HepG2 (cell line): ENCODE measurements at regions not wholly inside any gene's neighbourhood (a gene's known extent, or its start where the extent isn't known, plus 50 kb on each side); places are given as distances from the start of the nearest gene placed in this dataset.

ENCODE experiments used
- ATAC-seq: fragments of 200-7000 bp; cut with Tn5 transposase; 3 replicates; pipeline ENCODE4 v1.9.1; 2020; ENCODE audit warnings: mild to moderate bottlenecking, moderate library complexity
- BruUV-seq: library from RNA; stranded (reverse); fragments of 400-500 nt; replicated peaks from 2 replicates; lab custom pipeline; 2021; lab: Mats Ljungman, UMichigan
- CTCF ChIA-PET: fragments of 300-600 bp; formaldehyde crosslinking; extraction: SDS; loops from one replicate; lab custom pipeline; 2021; ENCODE audit warnings: low total read pairs, inconsistent platforms, low intra/inter-chr PET ratio; lab: Yijun Ruan, JAX
- POLR2A ChIA-PET: fragments of 350-600 bp; sonication (Branson Sonifier 250); formaldehyde crosslinking; loops from one replicate; lab custom pipeline; 2020; ENCODE audit warnings: antibody characterized with exemption, inconsistent platforms; lab: Yijun Ruan, JAX
- DNase-seq: peaks from one replicate; pipeline ENCODE4 v3.0.0-alpha.2; 2015; ENCODE audit warnings: low spot score
- FAIRE-seq: peaks from 3 replicates; lab custom pipeline; 2011; peaks lifted over from hg19 to GRCh38; lab: Jason Lieb, UNC
- H2AFZ ChIP-seq: one replicate; pipeline ENCODE4 v1.6.1; 2011; ENCODE audit warnings: low read length, inconsistent platforms
- H3K27ac ChIP-seq: fragments of 300-600 bp; 3 replicates; pipeline ENCODE4 v1.8.0; 2011; ENCODE audit warnings: mixed run types, mild to moderate bottlenecking, mixed read lengths, low read length, inconsistent platforms; ENCODE audit not compliant: insufficient read depth; ENCODE audit errors: extremely low read length
- H3K27me3 ChIP-seq, 2 experiments: fragments of 200-600 bp in 1 of 2; 2 replicates in 1 of 2; 3 replicates in 1 of 2; pipeline versions ENCODE4 v1.6.0 to v1.8.0; 2011; ENCODE audit warnings: low read length in 2 of 2, mild to moderate bottlenecking in 2 of 2, moderate library complexity in 2 of 2, inconsistent platforms in 1 of 2; ENCODE audit not compliant: insufficient read depth in 2 of 2, control insufficient read depth in 1 of 2
- H3K36me3 ChIP-seq, 2 experiments: fragments of 200-600 bp in 1 of 2; replicated peaks in 1 of 2; 2 replicates in 1 of 2; 3 replicates in 1 of 2; pipeline versions ENCODE4 v1.5.1 to v1.8.0; 2011; ENCODE audit warnings: low read length in 2 of 2, inconsistent platforms in 1 of 2; ENCODE audit not compliant: insufficient read depth in 2 of 2, control insufficient read depth in 1 of 2
- H3K4me1 ChIP-seq: 2 replicates; pipeline ENCODE4 v1.5.1; 2012; ENCODE audit warnings: low read length, inconsistent platforms; ENCODE audit not compliant: insufficient read depth
- H3K4me2 ChIP-seq: 2 replicates; pipeline ENCODE4 v1.6.0; 2011; ENCODE audit warnings: low read depth, low read length, inconsistent platforms
- H3K4me3 ChIP-seq, 3 experiments: fragments of 200-600 bp in 1 of 3; sonication (generic), shearing (Covaris generic) in 1 of 3; replicated peaks in 1 of 3; 2 replicates each; pipeline ENCODE4 v1.5.1; 2011 to 2016; ENCODE audit warnings: low read length in 3 of 3, inconsistent platforms in 2 of 3, low read depth in 2 of 3, mild to moderate bottlenecking in 2 of 3, control low read depth in 1 of 3, mixed read lengths in 1 of 3; ENCODE audit not compliant: insufficient read depth in 1 of 3
- H3K79me2 ChIP-seq: one replicate; pipeline ENCODE4 v1.6.1; 2011; ENCODE audit warnings: low read length, inconsistent platforms; ENCODE audit not compliant: insufficient read depth
- H3K9ac ChIP-seq: 2 replicates; pipeline ENCODE4 v1.6.0; 2011; ENCODE audit warnings: mild to moderate bottlenecking, low read depth, low read length, inconsistent platforms; ENCODE audit not compliant: insufficient read depth
- H3K9me3 ChIP-seq: 2 replicates; pipeline ENCODE4 v1.5.1; 2012; ENCODE audit warnings: mild to moderate bottlenecking, low read length
- H4K20me1 ChIP-seq: 2 replicates; pipeline ENCODE4 v1.6.0; 2011; ENCODE audit warnings: inconsistent platforms, mild to moderate bottlenecking, low read length, moderate library complexity; ENCODE audit not compliant: insufficient read depth
- ATM ChIP-seq: fragments of 450-650 bp; IDR thresholded peaks from 2 replicates; pipeline ENCODE4 v1.7.1; 2017; ENCODE audit warnings: mild to moderate bottlenecking, borderline replicate concordance
- CEBPB ChIP-seq: IDR thresholded peaks from 2 replicates; pipeline ENCODE4 v1.6.1; 2011; ENCODE audit warnings: low read depth, low read length, improper control_type of control experiment, borderline replicate concordance
- DNMT3B ChIP-seq: conservative IDR thresholded peaks from 2 replicates; pipeline ENCODE4 v1.6.1; 2016; ENCODE audit warnings: missing biosample characterization, control low read depth
- ETV6 ChIP-seq: sonication (generic); formaldehyde crosslinking; conservative IDR thresholded peaks from 2 replicates; pipeline ENCODE4 v1.4.0; 2020; ENCODE audit warnings: missing genetic modification reagents
- HNRNPK ChIP-seq: fragments of 200-400 bp; formaldehyde crosslinking; IDR thresholded peaks from 2 replicates; pipeline ENCODE4 v1.6.1; 2018; ENCODE audit warnings: low read length, low read depth, moderate library complexity, mild to moderate bottlenecking; ENCODE audit not compliant: poor library complexity, severe bottlenecking
- JDP2 ChIP-seq: sonication (generic); formaldehyde crosslinking; IDR thresholded peaks from 2 replicates; pipeline ENCODE4 v1.8.1; 2022; ENCODE audit warnings: missing genetic modification reagents, borderline replicate concordance
- KDM3A ChIP-seq: IDR thresholded peaks from 2 replicates; pipeline ENCODE4 v1.6.1; 2018; ENCODE audit warnings: low read depth, missing compliant biosample characterization
- MBNL3 ChIP-seq: fragments of 250-450 bp; sonication (Bioruptor Pico); conservative IDR thresholded peaks from 2 replicates; pipeline ENCODE4 v1.8.0; 2022; ENCODE audit warnings: mild to moderate bottlenecking, inconsistent platforms
- MIXL1 ChIP-seq: IDR thresholded peaks from 2 replicates; pipeline ENCODE4 v1.6.1; 2016
- MYC ChIP-seq: sonication (generic); formaldehyde crosslinking; IDR thresholded peaks from 2 replicates; pipeline ENCODE4 v1.9.0; 2021; ENCODE audit warnings: missing genetic modification reagents, borderline replicate concordance
- POGZ ChIP-seq: sonication (generic); formaldehyde crosslinking; IDR thresholded peaks from 2 replicates; pipeline ENCODE4 v1.4.0; 2020; ENCODE audit warnings: mild to moderate bottlenecking, missing genetic modification reagents
- PTBP1 ChIP-seq: fragments of 200-400 bp; formaldehyde crosslinking; IDR thresholded peaks from 2 replicates; pipeline ENCODE4 v1.6.1; 2018; ENCODE audit warnings: low read length, low read depth; ENCODE audit not compliant: poor library complexity, severe bottlenecking
- SRSF4 ChIP-seq: fragments of 200-400 bp; formaldehyde crosslinking; IDR thresholded peaks from one replicate; pipeline ENCODE4 v1.6.1; 2018; ENCODE audit warnings: mild to moderate bottlenecking, low read depth, low read length, moderate library complexity; ENCODE audit not compliant: poor library complexity, severe bottlenecking
- ZNF367 ChIP-seq: sonication (generic); formaldehyde crosslinking; IDR thresholded peaks from 2 replicates; pipeline ENCODE4 v1.4.0; 2020; ENCODE audit warnings: missing genetic modification reagents, borderline replicate concordance
- ZNF552 ChIP-seq: sonication (generic); formaldehyde crosslinking; IDR thresholded peaks from 2 replicates; pipeline ENCODE4 v1.9.0; 2022; ENCODE audit warnings: missing genetic modification reagents, mild to moderate bottlenecking, borderline replicate concordance
- ZNF788 ChIP-seq: sonication (generic); formaldehyde crosslinking; IDR thresholded peaks from 2 replicates; pipeline ENCODE4 v1.5.0; 2020; ENCODE audit warnings: mild to moderate bottlenecking, missing genetic modification reagents, borderline replicate concordance
- WGBS: methylation state at CpG from one replicate; pipeline ENCODE4 v1.1.6; 2017; ENCODE audit warnings: low lambda C conversion rate; 5-methylcytosine and 5-hydroxymethylcytosine counted together
- in situ Hi-C: cut with HindIII; loops from 2 replicates; pipeline ENCODE4 v1.10.0; 2017; ENCODE audit warnings: low pct_unique_long_range_greater_than_20kb; ENCODE audit not compliant: extremely low pct_ligation_motif_present
- intact Hi-C: fragments of 100-400 bp; cut with micrococcal nuclease; formaldehyde crosslinking; loops from one replicate; pipeline ENCODE4 v1.10.0; 2022; ENCODE audit not compliant: unreplicated experiment
- TF ChIP-seq, protein P1 (sequence below): sonication (generic); formaldehyde crosslinking; IDR thresholded peaks from 2 replicates; pipeline ENCODE4 v1.5.0; 2020; ENCODE audit warnings: missing genetic modification reagents
- TF ChIP-seq, protein P2 (sequence below): sonication (generic); formaldehyde crosslinking; IDR thresholded peaks from 2 replicates; pipeline ENCODE4 v1.9.0; 2022; ENCODE audit warnings: low read depth, missing genetic modification reagents
- TF ChIP-seq, protein P3 (sequence below): IDR thresholded peaks from 2 replicates; pipeline ENCODE4 v1.6.1; 2016; ENCODE audit warnings: low read depth, missing genetic modification reagents, missing compliant biosample characterization

DNA sequence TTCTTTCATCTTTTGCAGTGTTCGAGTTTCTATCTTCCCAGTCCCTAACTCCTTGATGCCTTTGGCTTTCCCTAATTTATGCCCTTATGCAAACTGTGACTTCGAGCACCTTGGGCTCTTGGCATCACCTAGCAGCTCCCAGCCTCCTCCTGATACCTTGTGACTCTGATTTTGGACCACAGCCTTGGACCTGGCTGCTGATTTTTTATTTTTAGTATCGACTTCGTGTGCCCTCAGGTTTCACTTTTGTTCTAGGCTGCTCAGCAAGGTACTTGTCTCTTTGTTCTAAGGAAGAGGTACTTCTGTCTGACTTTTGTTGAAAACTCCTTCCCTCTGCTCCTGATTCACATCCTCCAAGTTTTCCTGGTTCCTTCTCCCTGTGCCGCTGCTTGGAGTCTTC lies 69.6 kb upstream of the KCNK1 start:
- Histone ChIP-seq H3K27me3 (no peaks in the 10 kb centered on the region), H3K9me3 (no peaks in the 10 kb centered on the region), H3K4me3 (no peak overlapping the region), H3K4me2 (no peak overlapping the region), H3K9ac (no peak overlapping the region), H3K4me1 (no peaks in the 10 kb centered on the region), H3K79me2 (no peaks in the 10 kb centered on the region), H3K27ac (no peak overlapping the region), H4K20me1 (no peaks in the 10 kb centered on the region), H3K36me3 (no peaks in the 10 kb centered on the region), H2AFZ (no peak overlapping the region)
- in situ Hi-C loops, result no loop called here
- ChIA-PET CTCF (no interaction called here), POLR2A (no interaction called here)
- ATAC-seq (no peak), FAIRE-seq (no peak), DNase-seq (no peak)
- intact Hi-C loops, result no loop called here
- no TSS peak for BruUV-seq
- 8% methylated on average over 5 of the region's 5 CpGs for WGBS
- no peak for TF ChIP-seq PTBP1
- TF ChIP-seq CEBPB, result no peak
- TF ChIP-seq, protein P1, sequence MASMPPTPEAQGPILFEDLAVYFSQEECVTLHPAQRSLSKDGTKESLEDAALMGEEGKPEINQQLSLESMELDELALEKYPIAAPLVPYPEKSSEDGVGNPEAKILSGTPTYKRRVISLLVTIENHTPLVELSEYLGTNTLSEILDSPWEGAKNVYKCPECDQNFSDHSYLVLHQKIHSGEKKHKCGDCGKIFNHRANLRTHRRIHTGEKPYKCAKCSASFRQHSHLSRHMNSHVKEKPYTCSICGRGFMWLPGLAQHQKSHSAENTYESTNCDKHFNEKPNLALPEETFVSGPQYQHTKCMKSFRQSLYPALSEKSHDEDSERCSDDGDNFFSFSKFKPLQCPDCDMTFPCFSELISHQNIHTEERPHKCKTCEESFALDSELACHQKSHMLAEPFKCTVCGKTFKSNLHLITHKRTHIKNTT (CRISPR knock-in tag), result no peak
- no peak for TF ChIP-seq SRSF4
- no peak for TF ChIP-seq POGZ
- TF ChIP-seq ZNF788, result no peak
- no peak for TF ChIP-seq ATM
- TF ChIP-seq MIXL1 (CRISPR knock-in tag), result no peak
- no peak for TF ChIP-seq ZNF552 (CRISPR knock-in tag)
- TF ChIP-seq ZNF367 (CRISPR knock-in tag), result no peak
- TF ChIP-seq MYC (CRISPR knock-in tag), result no peak
- TF ChIP-seq, protein P2, sequence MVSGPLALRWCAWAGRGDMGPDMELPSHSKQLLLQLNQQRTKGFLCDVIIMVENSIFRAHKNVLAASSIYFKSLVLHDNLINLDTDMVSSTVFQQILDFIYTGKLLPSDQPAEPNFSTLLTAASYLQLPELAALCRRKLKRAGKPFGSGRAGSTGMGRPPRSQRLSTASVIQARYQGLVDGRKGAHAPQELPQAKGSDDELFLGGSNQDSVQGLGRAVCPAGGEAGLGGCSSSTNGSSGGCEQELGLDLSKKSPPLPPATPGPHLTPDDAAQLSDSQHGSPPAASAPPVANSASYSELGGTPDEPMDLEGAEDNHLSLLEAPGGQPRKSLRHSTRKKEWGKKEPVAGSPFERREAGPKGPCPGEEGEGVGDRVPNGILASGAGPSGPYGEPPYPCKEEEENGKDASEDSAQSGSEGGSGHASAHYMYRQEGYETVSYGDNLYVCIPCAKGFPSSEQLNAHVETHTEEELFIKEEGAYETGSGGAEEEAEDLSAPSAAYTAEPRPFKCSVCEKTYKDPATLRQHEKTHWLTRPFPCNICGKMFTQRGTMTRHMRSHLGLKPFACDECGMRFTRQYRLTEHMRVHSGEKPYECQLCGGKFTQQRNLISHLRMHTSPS (CRISPR knock-in tag), result no peak
- no peak for TF ChIP-seq DNMT3B (CRISPR knock-in tag)
- no peak for TF ChIP-seq ETV6
- TF ChIP-seq JDP2 (CRISPR knock-in tag), result no peak
- TF ChIP-seq, protein P3, sequence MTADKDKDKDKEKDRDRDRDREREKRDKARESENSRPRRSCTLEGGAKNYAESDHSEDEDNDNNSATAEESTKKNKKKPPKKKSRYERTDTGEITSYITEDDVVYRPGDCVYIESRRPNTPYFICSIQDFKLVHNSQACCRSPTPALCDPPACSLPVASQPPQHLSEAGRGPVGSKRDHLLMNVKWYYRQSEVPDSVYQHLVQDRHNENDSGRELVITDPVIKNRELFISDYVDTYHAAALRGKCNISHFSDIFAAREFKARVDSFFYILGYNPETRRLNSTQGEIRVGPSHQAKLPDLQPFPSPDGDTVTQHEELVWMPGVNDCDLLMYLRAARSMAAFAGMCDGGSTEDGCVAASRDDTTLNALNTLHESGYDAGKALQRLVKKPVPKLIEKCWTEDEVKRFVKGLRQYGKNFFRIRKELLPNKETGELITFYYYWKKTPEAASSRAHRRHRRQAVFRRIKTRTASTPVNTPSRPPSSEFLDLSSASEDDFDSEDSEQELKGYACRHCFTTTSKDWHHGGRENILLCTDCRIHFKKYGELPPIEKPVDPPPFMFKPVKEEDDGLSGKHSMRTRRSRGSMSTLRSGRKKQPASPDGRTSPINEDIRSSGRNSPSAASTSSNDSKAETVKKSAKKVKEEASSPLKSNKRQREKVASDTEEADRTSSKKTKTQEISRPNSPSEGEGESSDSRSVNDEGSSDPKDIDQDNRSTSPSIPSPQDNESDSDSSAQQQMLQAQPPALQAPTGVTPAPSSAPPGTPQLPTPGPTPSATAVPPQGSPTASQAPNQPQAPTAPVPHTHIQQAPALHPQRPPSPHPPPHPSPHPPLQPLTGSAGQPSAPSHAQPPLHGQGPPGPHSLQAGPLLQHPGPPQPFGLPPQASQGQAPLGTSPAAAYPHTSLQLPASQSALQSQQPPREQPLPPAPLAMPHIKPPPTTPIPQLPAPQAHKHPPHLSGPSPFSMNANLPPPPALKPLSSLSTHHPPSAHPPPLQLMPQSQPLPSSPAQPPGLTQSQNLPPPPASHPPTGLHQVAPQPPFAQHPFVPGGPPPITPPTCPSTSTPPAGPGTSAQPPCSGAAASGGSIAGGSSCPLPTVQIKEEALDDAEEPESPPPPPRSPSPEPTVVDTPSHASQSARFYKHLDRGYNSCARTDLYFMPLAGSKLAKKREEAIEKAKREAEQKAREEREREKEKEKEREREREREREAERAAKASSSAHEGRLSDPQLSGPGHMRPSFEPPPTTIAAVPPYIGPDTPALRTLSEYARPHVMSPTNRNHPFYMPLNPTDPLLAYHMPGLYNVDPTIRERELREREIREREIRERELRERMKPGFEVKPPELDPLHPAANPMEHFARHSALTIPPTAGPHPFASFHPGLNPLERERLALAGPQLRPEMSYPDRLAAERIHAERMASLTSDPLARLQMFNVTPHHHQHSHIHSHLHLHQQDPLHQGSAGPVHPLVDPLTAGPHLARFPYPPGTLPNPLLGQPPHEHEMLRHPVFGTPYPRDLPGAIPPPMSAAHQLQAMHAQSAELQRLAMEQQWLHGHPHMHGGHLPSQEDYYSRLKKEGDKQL (CRISPR knock-in tag), result no peak
- no peak for TF ChIP-seq KDM3A
- TF ChIP-seq MBNL3 (CRISPR knock-in tag), result no peak
- no peak for TF ChIP-seq HNRNPK
